GM18858 (cell line): ENCODE measurements at regions not wholly inside any gene's neighbourhood (a gene's known extent, or its start where the extent isn't known, plus 50 kb on each side); places are given as distances from the start of the nearest gene placed in this dataset.

Experiments used
- ATAC-seq: cut with Tn5 transposase; IDR thresholded peaks from one replicate; pipeline ENCODE4 v1.9.1; 2021; ENCODE audit not compliant: unreplicated experiment

DNA sequence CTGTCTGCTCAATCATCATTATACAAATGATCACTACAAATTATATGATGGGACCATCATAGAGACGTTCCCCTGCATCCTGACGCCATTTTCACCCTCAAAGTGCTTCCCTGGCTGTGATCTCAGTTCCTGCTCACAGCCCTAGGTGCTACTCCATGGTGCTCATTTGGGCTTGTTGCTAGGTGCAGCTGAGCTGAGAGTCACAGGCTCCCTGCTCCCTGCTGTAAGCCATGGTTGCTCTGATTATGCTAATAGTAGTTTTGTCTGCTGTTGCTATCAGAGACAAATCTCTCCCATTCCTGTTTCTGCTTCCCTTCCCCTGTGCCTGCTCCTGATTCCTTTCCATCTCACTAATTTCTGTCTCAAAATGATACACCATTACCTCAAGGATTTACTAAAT, 474.3 kb downstream of the METTL15 start:
- ATAC-seq, result no peak

- ATAC-seq, result no peak
Measured at GRCh38 chr11:28581286-28582242, 473.4 kb downstream of the METTL15 start.

GRCh38 chr11:28571371-28571770, 463.2 kb downstream of the METTL15 start:
- ATAC-seq, result no peak

GRCh38 chr11:28569106-28569505, 460.9 kb downstream of the METTL15 start:
- no peak for ATAC-seq

- no peak for ATAC-seq
Measured at GRCh38 chr11:28566339-28567089, 458.3 kb downstream of the METTL15 start.

GRCh38 chr11:28559492-28559891, 451.3 kb downstream of the METTL15 start:
- ATAC-seq, result no peak

DNA sequence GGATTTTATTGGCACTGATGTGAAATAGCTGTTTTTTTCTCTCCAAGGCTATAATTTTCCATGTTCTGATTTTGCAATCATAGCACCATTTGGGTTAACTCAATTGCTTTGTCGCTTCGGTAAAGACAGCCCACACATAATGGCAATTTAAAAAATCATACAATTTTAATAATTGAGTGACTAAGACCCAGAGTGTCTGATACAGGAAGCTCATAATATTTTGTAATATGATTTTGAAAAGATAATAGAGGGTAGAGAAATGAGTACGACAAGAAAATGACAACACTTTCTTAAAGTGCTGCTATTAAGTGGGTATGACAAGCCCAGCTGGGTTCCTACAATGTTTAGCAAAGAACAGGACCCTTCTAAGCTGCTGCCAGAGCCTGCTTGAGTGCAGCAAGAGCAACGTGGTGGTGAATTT, 439.1 kb downstream of the METTL15 start:
- ATAC-seq, result no peak

DNA sequence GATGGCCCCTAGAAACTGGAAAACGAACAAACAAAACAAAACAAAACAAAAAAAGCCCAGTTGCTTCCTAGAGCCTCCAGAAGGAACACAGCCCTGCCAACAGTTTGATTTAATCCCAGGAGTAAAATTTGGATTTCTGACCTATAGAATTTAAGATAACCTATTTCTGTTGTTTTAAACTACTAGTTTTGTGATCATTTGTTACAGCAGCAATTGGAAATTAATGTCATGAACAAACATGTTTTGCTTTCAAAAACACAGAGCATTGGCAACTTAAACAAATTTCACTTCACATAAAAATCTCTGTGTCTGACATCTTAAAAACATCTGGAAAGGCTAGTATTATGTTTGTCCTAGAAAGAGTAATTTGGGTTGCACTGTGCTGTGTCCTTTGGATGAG, 437.3 kb downstream of the METTL15 start:
- ATAC-seq, result no peak

DNA sequence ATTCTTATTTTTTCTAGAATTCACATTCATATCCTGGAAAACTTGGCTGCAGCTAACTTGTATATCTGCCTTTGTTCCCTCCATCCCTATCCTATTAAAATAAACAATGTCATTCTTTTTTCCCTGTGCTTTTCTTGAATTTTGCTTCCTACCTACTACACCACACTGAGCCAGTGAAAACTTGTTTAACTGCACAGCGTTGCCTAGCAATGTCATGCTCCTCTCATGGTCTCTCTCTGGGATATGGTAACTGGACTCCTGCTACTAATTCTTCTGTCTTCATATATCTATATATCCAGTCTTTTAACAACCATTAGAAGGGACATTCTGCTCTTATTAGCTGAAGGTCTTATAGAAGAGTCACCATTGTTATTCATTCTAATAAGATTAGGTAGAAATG, 434.4 kb downstream of the METTL15 start:
- ATAC-seq, result no peak

- ATAC-seq, result no peak
Measured at GRCh38 chr11:28539239-28540030, 431.2 kb downstream of the METTL15 start.

- ATAC-seq, result no peak
Measured at GRCh38 chr11:28537822-28538221, 429.6 kb downstream of the METTL15 start.

GRCh38 chr11:28536504-28537267, 428.5 kb downstream of the METTL15 start:
- ATAC-seq, result no peak

DNA sequence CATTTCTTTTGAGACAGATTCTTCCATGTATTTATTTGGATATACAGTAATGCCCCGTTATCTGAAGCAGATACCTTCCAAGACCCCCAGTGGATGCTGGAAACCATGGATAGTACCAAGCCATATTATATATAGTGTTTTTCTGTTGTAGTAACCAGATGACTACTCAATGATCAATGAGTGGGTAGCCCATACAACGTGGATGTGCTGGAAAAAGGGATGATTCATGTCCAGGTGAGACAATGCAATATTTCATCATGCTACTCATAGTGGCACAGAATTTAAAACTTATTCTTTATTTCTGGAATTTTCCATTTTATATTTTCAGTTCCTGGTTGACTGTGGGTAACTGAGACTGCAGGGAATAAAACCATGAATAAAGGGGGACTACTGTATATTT, 427.5 kb downstream of the METTL15 start:
- ATAC-seq, result no peak

DNA sequence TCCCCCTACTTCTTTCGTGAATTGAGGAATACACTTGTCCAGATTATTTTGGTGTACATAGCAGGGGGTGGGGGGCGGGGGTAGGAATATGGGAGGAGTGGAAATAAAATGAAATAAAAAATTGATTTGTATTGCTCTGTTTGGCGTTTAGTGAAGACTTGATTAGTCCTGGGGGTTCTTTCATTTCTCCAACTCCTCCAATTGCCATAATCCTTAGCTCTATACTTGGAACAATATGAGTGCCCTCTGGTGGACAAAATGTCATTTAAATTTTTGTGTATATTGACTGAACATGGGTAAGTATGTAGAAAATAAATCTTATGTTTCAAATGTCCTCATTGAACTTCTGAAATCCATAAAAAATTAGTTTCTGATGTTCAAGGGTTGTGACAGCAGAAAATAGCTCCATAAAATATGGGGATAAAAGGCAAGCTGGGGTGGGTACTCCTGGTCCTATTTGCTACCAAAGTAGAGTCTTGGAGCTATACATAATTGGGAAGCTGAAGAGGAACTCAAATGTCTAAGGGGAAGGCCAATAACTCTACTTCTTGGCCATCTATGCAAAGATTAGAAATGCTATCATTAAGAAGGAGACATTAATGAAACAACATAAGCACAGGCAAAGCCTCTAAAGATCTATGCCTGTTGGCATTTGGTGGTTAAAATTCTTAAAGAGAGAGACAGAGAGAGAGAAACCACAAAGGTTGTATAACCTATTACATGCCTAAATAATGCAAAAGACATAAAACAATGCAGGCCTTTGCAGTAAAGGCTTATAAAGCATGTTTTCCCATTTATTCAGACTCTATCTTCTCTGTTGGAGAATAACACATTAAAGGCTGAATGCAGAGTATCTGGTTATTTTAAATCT, 421.6 kb downstream of the METTL15 start:
- no peak for ATAC-seq

DNA sequence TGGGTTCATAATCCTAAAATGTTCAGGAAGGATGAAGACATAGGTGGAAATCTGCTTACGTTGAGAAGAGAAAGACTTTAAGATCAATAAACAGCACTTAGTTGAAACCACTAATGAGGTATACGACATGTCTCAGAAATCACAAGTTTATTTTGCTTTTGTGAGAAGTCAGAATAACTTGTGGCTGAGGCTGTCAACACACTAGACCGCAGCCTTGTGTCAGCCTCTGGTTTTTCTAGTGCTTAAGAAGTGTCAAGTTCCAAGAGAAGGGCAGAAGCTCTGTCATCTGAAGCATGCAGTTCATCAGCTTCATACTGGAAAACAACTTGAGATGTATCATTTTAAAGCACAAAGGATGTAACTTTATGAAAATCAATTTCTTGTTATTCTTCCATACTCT, 420.9 kb downstream of the METTL15 start:
- no peak for ATAC-seq

DNA sequence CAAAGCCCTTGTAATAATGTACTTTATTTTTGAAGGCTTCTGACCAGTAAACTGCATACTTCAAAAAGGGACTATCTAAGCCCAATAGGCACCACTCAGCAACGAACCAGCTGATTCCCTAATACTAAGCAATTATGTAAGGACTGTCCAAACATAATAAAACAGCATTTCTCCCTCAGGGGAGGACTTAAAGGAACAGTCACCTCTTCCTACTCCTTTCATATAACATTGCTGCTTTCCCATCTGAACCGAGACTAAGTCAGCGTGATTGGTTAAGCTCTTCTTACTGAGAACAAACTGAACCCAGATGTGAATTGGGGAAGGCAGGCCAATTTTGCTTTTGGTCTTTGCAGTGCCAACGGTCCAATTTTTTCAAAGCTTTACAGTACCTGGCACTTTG, 420.0 kb downstream of the METTL15 start:
- ATAC-seq, result no peak

GRCh38 chr11:28526406-28526751, 418.2 kb downstream of the METTL15 start:
- no peak for ATAC-seq

DNA sequence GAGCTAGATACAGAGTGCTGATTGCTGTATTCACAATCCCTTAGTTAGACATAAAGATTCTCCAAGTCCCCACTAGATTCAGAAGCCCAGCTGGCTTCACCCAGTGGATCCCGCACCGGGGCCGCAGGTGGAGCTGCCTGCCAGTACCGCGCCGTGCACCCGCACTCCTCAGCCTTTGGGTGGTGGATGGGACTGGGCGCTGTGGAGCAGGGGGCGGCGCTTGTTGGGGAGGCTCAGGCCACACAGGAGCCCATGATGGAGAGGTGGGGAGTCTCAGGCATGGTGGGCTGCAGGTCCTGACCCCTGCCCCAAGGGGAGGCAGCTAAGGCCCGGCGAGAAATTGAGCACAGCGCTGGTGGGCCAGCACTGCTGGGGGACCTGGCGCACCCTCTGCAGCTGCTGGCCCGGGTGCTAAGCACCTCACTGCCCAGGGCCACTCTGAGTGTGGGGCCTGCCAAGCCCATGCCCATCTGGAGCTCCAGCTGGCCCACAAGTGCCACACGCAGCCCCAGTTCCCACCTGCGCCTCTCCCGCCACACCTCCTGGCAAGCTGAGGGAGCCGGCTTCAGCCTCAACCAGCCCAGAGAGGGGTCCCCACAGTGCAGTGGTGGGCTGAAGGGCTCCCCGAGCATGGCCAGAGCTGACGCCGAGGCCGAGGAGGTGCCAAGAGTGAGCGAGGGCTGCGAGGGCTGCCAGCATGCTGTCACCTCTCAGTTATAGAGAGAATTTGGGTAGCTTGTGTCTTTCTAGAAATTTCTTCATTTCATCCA, 417.6 kb downstream of the METTL15 start:
- no peak for ATAC-seq

GRCh38 chr11:28524098-28524497, 415.9 kb downstream of the METTL15 start:
- ATAC-seq, result no peak
